NT2/D1 (cell line): ENCODE measurements at regions not wholly inside any gene's neighbourhood (a gene's known extent, or its start where the extent isn't known, plus 50 kb on each side); places are given as distances from the start of the nearest gene placed in this dataset.

Experiments used
- SUZ12 ChIP-seq: IDR thresholded peaks from 2 replicates; pipeline ENCODE4 v1.6.1; 2011; ENCODE audit not compliant: insufficient read length, insufficient read depth; ENCODE audit errors: extremely low read depth
- YY1 ChIP-seq: IDR thresholded peaks from 2 replicates; pipeline ENCODE4 v1.6.1; 2011; ENCODE audit not compliant: insufficient read length, insufficient read depth
- ZNF274 ChIP-seq: IDR thresholded peaks from 2 replicates; pipeline ENCODE4 v1.6.1; 2011; ENCODE audit warnings: mild to moderate bottlenecking, low read depth, low read length

DNA sequence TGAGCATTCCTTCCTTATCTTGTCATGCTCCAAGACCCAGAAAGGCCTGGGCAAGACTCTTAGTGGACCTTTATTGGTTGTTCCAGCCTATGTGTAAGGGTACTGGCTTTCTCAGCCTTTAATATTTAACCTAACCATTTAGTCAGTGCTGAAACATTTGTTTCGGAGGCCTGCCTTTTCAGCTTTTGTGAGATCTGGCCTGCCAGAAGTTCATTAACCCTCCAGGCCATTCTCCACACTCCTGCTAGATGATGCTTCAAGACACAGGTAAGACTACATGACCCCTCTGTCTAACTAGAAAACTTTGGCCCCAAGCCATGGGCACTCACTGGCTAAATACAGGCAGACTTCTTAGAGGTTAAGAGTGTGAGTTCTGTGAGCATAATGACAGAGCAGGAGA is 138.4 kb upstream of the ZP4 start:
- TF ChIP-seq SUZ12 = no peak
- TF ChIP-seq ZNF274 = no peak
- TF ChIP-seq YY1 = no peak
